ENCODE measurements at regions not wholly inside any gene's neighbourhood (a gene's known extent, or its start where the extent isn't known, plus 50 kb on each side); places are given as distances from the start of the nearest gene placed in this dataset.

DNA sequence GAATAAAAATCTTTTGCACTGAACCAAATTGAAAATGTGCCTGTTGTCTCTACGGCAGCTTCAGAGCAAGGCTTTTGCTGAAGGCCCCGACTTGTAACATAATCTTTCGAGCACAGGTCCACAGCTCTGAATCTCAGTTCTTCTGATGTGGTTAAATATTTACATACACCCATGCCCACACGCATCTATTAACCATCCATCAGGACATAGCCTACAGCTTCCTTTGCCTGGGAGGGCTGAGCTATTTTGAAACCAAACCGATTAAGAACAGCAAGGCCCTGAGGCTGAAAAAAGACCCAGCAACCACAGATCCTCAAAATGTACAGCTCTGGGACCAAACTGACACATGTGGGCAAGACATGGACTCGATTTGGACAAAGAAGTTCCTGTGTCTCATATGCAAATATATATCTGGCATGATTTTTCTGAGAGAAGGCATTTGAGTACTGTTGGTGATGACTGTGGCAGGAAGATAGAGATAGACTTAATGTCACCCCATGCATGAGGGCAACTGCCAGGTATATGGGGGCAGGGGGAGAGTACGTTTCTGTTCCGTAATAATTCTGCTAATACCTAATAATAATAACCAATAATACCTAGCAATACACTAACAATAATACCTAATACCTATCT, 322.7 kb upstream of the PLET1 start:
- H3K79me1 ChIP-seq (ENCODE audit: low read depth in 1 of 2, low read length in 2 of 2), result no peaks in the 10 kb centered on the region
- H3K27me3 ChIP-seq (ENCODE audit: control insufficient read depth, insufficient read depth, low read length), result peaks cover 16% of the 10 kb centered on the region
- POLR2A ChIA-PET (ENCODE audit: unreplicated experiment), result interaction anchor here (0.6 kb wide), 1 partner anchor 930 kb away, joined by 3 read pairs; no protein-coding TSS in a partner anchor
- in situ Hi-C loops (cut with MboI; ENCODE audit: low sequenced_read_pairs) (no loop called here), dilution Hi-C loops (cut with HindIII; ENCODE audit: low sequenced_read_pairs, unreplicated experiment) (no loop called here), intact Hi-C loops (cut with micrococcal nuclease) (no loop called here)
- H2AK9ac ChIP-seq (replicated peaks; ENCODE audit: low read depth, low read length, poor library complexity), result no peak overlapping the region
- no peak overlapping the region for H3K4me3 ChIP-seq (ENCODE audit: insufficient read depth, low read depth, low read length)
- H3K14ac ChIP-seq (replicated peaks; ENCODE audit: low read depth, low read length), result no peak overlapping the region
- TF ChIP-seq MAZ (IDR thresholded peaks at IDR 0.05; ENCODE audit: borderline replicate concordance, low read depth, low read length), result no peak
- TF ChIP-seq, protein P1, sequence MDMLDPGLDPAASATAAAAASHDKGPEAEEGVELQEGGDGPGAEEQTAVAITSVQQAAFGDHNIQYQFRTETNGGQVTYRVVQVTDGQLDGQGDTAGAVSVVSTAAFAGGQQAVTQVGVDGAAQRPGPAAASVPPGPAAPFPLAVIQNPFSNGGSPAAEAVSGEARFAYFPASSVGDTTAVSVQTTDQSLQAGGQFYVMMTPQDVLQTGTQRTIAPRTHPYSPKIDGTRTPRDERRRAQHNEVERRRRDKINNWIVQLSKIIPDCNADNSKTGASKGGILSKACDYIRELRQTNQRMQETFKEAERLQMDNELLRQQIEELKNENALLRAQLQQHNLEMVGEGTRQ (IDR thresholded peaks at IDR 0.05; ENCODE audit: low read depth, low read length), result no peak
- no peaks in the 10 kb centered on the region for H3K4me1 ChIP-seq (ENCODE audit: control insufficient read depth, insufficient read depth, low read length)
- no peak overlapping the region for H3K4ac ChIP-seq (ENCODE audit: low read depth, low read length)
- ATAC-seq (ENCODE audit: low read depth) (no peak), DNase-seq (no peak)
- H2AK5ac ChIP-seq (ENCODE audit: low read depth, low read length), result no peak overlapping the region
- no peak overlapping the region for H2BK15ac ChIP-seq (ENCODE audit: low read depth, low read length)
- no peak overlapping the region for H3K27ac ChIP-seq (ENCODE audit: insufficient read depth, low read length)
- H3K9me1 ChIP-seq (ENCODE audit: insufficient read depth, low read length), result no peaks in the 10 kb centered on the region
- no peaks in the 10 kb centered on the region for H3K9me3 ChIP-seq (ENCODE audit: control insufficient read depth, insufficient read depth, low read length)
- no peak overlapping the region for H3K56ac ChIP-seq (ENCODE audit: extremely low read depth, insufficient read depth, low read length)
- no peak overlapping the region for H3K23ac ChIP-seq (ENCODE audit: low read depth, low read length)
- no peak overlapping the region for H3K9ac ChIP-seq (ENCODE audit: low read depth, low read length)
- H2AFZ ChIP-seq (replicated peaks; ENCODE audit: low read length, poor library complexity), result no peak overlapping the region
- no peaks in the 10 kb centered on the region for H4K20me1 ChIP-seq (ENCODE audit: insufficient read depth, low read length)
- no peak overlapping the region for H4K5ac ChIP-seq (ENCODE audit: low read depth, low read length)
- no peaks in the 10 kb centered on the region for H3K36me3 ChIP-seq (ENCODE audit: control insufficient read depth, insufficient read depth, low read length)
- no peak overlapping the region for H3K18ac ChIP-seq (ENCODE audit: low read depth, low read length)
- CTCF ChIA-PET, result no interaction called here
- H2BK20ac ChIP-seq (ENCODE audit: low read depth, low read length), result no peak overlapping the region
- no peak overlapping the region for H4K8ac ChIP-seq (ENCODE audit: low read depth in 2 of 2, low read length in 2 of 2)
- no CpG with 5 or more reads among the region's 8 CpGs for WGBS, 2 experiments (ENCODE audit: extremely low coverage in 2 of 2, insufficient read length in 1 of 2)
- H2BK120ac ChIP-seq (ENCODE audit: low read depth, low read length), result no peak overlapping the region
- no peak overlapping the region for H3K4me2 ChIP-seq (ENCODE audit: low read depth, low read length)
- H4K91ac ChIP-seq (ENCODE audit: insufficient read depth, low read depth, low read length), result no peak overlapping the region
- H2BK5ac ChIP-seq (ENCODE audit: low read depth, low read length, poor library complexity, severe bottlenecking), result no peak overlapping the region
- no TSS peak for BruUV-seq (replicated peaks)
